MM.1S (cell line): ENCODE measurements at regions not wholly inside any gene's neighbourhood (a gene's known extent, or its start where the extent isn't known, plus 50 kb on each side); places are given as distances from the start of the nearest gene placed in this dataset.

Source experiments
- DNase-seq: peaks from one replicate; pipeline ENCODE4 v3.0.0-alpha.2; 2015
- H2AFZ ChIP-seq: fragments of 300-600 bp; sonication (generic); 2 replicates; pipeline ENCODE4 v1.6.0; 2016; ENCODE audit warnings: antibody characterized with exemption, low read length
- H3F3A ChIP-seq: fragments of 300-600 bp; sonication (generic); 2 replicates; pipeline ENCODE4 v1.6.1; 2016; ENCODE audit warnings: mild to moderate bottlenecking, antibody characterized with exemption, low read length, moderate library complexity, mixed read lengths; ENCODE audit not compliant: insufficient read depth
- H3K27ac ChIP-seq: fragments of 300-600 bp; sonication (generic); 2 replicates; pipeline ENCODE4 v1.5.1; 2016; ENCODE audit warnings: mild to moderate bottlenecking, low read length
- H3K27me3 ChIP-seq: fragments of 300-600 bp; sonication (generic); replicated peaks from 2 replicates; pipeline ENCODE4 v1.6.0; 2016; ENCODE audit warnings: low read length; ENCODE audit not compliant: insufficient read depth
- H3K36me3 ChIP-seq: fragments of 300-600 bp; sonication (generic); replicated peaks from 2 replicates; pipeline ENCODE4 v1.6.1; 2016; ENCODE audit warnings: mild to moderate bottlenecking, low read length, mixed read lengths; ENCODE audit not compliant: insufficient read depth
- H3K4me1 ChIP-seq: fragments of 300-600 bp; sonication (generic); 2 replicates; pipeline ENCODE4 v1.6.1; 2016; ENCODE audit warnings: low read length, mixed read lengths
- H3K4me2 ChIP-seq: fragments of 300-600 bp; sonication (generic); 2 replicates; pipeline ENCODE4 v1.6.0; 2016; ENCODE audit warnings: low read depth, low read length
- H3K4me3 ChIP-seq: fragments of 300-600 bp; sonication (generic); 2 replicates; pipeline ENCODE4 v1.5.1; 2016; ENCODE audit warnings: low read length, mixed read lengths
- H3K79me2 ChIP-seq: fragments of 300-600 bp; sonication (generic); 2 replicates; pipeline ENCODE4 v1.6.1; 2016; ENCODE audit warnings: mixed run types, low read length, mixed read lengths
- H3K9ac ChIP-seq: fragments of 300-600 bp; sonication (generic); 2 replicates; pipeline ENCODE4 v1.6.1; 2016; ENCODE audit warnings: low read length, mixed read lengths
- H3K9me2 ChIP-seq: fragments of 300-600 bp; sonication (generic); replicated peaks from 2 replicates; pipeline ENCODE4 v1.6.1; 2016; ENCODE audit warnings: mild to moderate bottlenecking, low read length, mixed read lengths; ENCODE audit not compliant: insufficient read depth
- H3K9me3 ChIP-seq: fragments of 300-600 bp; sonication (generic); replicated peaks from 2 replicates; pipeline ENCODE4 v1.6.1; 2016; ENCODE audit warnings: mild to moderate bottlenecking, low read length, mixed read lengths; ENCODE audit not compliant: insufficient read depth
- H4K20me1 ChIP-seq: fragments of 300-600 bp; sonication (generic); 2 replicates; pipeline ENCODE4 v1.6.1; 2016; ENCODE audit warnings: mild to moderate bottlenecking, low read length, moderate library complexity, mixed read lengths; ENCODE audit not compliant: insufficient read depth
- CTCF ChIP-seq: fragments of 300-600 bp; sonication (generic); IDR thresholded peaks from 2 replicates; pipeline ENCODE4 v1.5.1; 2016; ENCODE audit warnings: antibody characterized with exemption, low read length, mixed read lengths
- EZH2 ChIP-seq: fragments of 300-600 bp; sonication (generic); optimal IDR thresholded peaks from 2 replicates; pipeline ENCODE3; 2017; ENCODE audit warnings: low read depth, mild to moderate bottlenecking, antibody characterized with exemption, low read length, mixed read lengths
- EZH2phosphoT487 ChIP-seq: fragments of 300-600 bp; sonication (generic); IDR thresholded peaks from 2 replicates; pipeline ENCODE4 v1.6.1; 2018; ENCODE audit warnings: antibody characterized with exemption, low read length

DNA sequence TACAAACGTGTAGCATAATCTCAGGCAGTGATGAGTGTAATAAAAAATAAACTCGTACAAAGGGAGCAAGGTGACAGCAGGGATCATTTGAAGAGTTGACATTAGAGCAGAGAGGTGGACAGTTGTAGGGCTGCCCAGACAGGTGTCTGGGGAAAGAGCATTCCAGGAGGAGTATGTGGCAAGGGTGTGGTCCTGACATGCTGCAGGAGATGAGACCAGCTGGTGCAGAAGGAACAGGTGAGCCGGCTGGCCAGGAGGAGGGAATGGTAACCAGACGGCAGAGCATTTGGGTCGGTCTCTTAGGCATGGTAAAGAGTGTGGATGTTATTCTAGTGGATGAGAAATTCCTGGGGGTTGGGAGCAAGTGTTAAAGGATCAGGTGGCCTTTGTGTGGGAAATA, 306.3 kb downstream of the LMX1A start:
- Histone ChIP-seq H3K79me2 (no peaks in the 10 kb centered on the region), H3K9me3 (no peaks in the 10 kb centered on the region), H3F3A (no peaks in the 10 kb centered on the region), H3K9me2 (no peaks in the 10 kb centered on the region), H3K9ac (no peak overlapping the region), H3K4me2 (no peak overlapping the region), H2AFZ (no peak overlapping the region), H3K4me3 (no peak overlapping the region), H3K27ac (no peak overlapping the region), H3K27me3 (no peaks in the 10 kb centered on the region), H4K20me1 (no peaks in the 10 kb centered on the region), H3K4me1 (no peaks in the 10 kb centered on the region), H3K36me3 (no peaks in the 10 kb centered on the region)
- TF ChIP-seq EZH2phosphoT487, result no peak
- TF ChIP-seq EZH2, result no peak
- no peak for TF ChIP-seq CTCF
- DNase-seq, result no peak

GRCh38 chr1:165047994-165048393, 308.5 kb downstream of the LMX1A start:
- Histone ChIP-seq H2AFZ (no peak overlapping the region), H3F3A (no peaks in the 10 kb centered on the region), H3K27ac (no peak overlapping the region), H4K20me1 (no peaks in the 10 kb centered on the region), H3K4me1 (no peaks in the 10 kb centered on the region), H3K4me3 (no peak overlapping the region), H3K9me2 (no peaks in the 10 kb centered on the region), H3K27me3 (no peaks in the 10 kb centered on the region), H3K9ac (no peak overlapping the region), H3K36me3 (no peaks in the 10 kb centered on the region), H3K79me2 (no peaks in the 10 kb centered on the region), H3K9me3 (no peaks in the 10 kb centered on the region), H3K4me2 (no peak overlapping the region)
- TF ChIP-seq EZH2 (no peak), EZH2phosphoT487 (no peak), CTCF (no peak)
- DNase-seq, result no peak

DNA sequence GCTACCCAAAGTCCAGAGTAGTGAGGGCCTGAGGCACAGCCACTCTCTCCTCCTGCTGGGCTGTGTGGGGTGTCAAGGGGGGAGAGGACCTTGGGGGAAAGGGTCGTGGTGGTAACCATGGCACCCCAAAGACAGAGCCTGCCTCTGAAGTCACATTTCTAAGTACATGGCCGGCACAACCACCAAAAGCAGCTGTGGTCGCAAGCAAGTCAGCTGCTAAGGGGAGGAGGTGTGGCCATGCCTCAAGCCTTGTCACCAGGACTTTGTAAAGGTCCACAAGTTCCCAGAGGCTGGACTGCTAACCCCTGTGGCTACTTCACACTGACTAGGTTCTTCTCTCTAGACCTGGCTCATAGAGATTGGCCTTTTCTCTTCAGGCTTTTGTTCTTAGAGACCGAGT, 310.6 kb downstream of the LMX1A start:
- H2AFZ ChIP-seq, result no peak overlapping the region
- H3K36me3 ChIP-seq, result no peaks in the 10 kb centered on the region
- no peak for DNase-seq
- H3K4me3 ChIP-seq, result no peak overlapping the region
- H3K4me1 ChIP-seq, result no peaks in the 10 kb centered on the region
- H3K4me2 ChIP-seq, result no peak overlapping the region
- H3K79me2 ChIP-seq, result no peaks in the 10 kb centered on the region
- H3K27me3 ChIP-seq, result no peaks in the 10 kb centered on the region
- TF ChIP-seq EZH2 (no peak), EZH2phosphoT487 (no peak), CTCF (no peak)
- H3K27ac ChIP-seq, result no peak overlapping the region
- H3K9me3 ChIP-seq, result no peaks in the 10 kb centered on the region
- H3K9ac ChIP-seq, result no peak overlapping the region
- H4K20me1 ChIP-seq, result no peaks in the 10 kb centered on the region
- no peaks in the 10 kb centered on the region for H3K9me2 ChIP-seq
- H3F3A ChIP-seq, result no peaks in the 10 kb centered on the region

DNA sequence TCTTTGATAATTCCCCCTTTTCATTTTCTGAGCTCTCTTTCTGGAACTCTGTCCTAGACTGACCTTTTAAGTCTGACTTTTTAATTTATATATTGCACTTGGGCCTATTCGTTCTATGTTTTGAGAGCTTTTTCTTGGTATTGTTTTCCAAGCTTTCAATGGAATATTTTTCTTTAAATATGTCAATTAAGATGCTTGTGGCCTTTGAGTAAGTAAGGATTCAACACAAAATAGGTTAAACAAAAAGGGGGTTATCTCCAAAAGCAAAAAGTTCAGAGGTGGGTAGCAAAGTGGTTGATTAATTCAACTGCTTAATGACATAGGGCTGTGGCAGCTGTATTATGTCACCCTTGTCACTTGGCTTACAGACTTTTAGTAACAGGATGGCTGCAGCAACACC, 315.9 kb downstream of the LMX1A start:
- no peaks in the 10 kb centered on the region for H3K79me2 ChIP-seq
- H2AFZ ChIP-seq, result no peak overlapping the region
- H3K9me3 ChIP-seq, result no peaks in the 10 kb centered on the region
- no peak overlapping the region for H3K27ac ChIP-seq
- no peaks in the 10 kb centered on the region for H3K9me2 ChIP-seq
- no peaks in the 10 kb centered on the region for H4K20me1 ChIP-seq
- no peaks in the 10 kb centered on the region for H3K27me3 ChIP-seq
- no peak for TF ChIP-seq EZH2phosphoT487
- no peak for TF ChIP-seq EZH2
- no peak for TF ChIP-seq CTCF
- H3K4me2 ChIP-seq, result no peak overlapping the region
- H3K4me1 ChIP-seq, result no peaks in the 10 kb centered on the region
- no peak overlapping the region for H3K4me3 ChIP-seq
- no peaks in the 10 kb centered on the region for H3F3A ChIP-seq
- no peaks in the 10 kb centered on the region for H3K36me3 ChIP-seq
- DNase-seq, result no peak
- H3K9ac ChIP-seq, result no peak overlapping the region
